HG03039 (cell line): ENCODE measurements at regions not wholly inside any gene's neighbourhood (a gene's known extent, or its start where the extent isn't known, plus 50 kb on each side); places are given as distances from the start of the nearest gene placed in this dataset.

ENCODE experiments used
- ATAC-seq: cut with Tn5 transposase; IDR thresholded peaks from one replicate; pipeline ENCODE4 v1.9.1; 2021; ENCODE audit warnings: mild to moderate bottlenecking, moderate library complexity; ENCODE audit not compliant: unreplicated experiment

GRCh38 chr18:54023471-54023870, 201.0 kb downstream of the MBD2 start:
- no peak for ATAC-seq

- no peak for ATAC-seq
These were observed 203.5 kb downstream of the MBD2 start for GRCh38 chr18:54020966-54021365.

GRCh38 chr18:54020156-54020745, 204.2 kb downstream of the MBD2 start:
- ATAC-seq, result no peak

- ATAC-seq, result no peak
These were observed 204.8 kb downstream of the MBD2 start for GRCh38 chr18:54019641-54020040.

- no peak for ATAC-seq
These were observed 211.0 kb downstream of the MBD2 start for GRCh38 chr18:54013452-54013851.

GRCh38 chr18:54004828-54005227, 219.6 kb downstream of the MBD2 start:
- no peak for ATAC-seq

- ATAC-seq, result no peak
These were observed 221.3 kb downstream of the MBD2 start for GRCh38 chr18:54003195-54003594.

GRCh38 chr18:53997064-53997463, 227.4 kb downstream of the MBD2 start:
- ATAC-seq, result no peak

- ATAC-seq, result no peak
These were observed 230.5 kb downstream of the MBD2 start for GRCh38 chr18:53994016-53994415.

- no peak for ATAC-seq
These were observed 232.7 kb downstream of the MBD2 start for GRCh38 chr18:53991805-53992204.

- ATAC-seq, result no peak
These were observed 233.3 kb downstream of the MBD2 start for GRCh38 chr18:53991202-53991601.

- ATAC-seq, result no peak
These were observed 234.0 kb downstream of the MBD2 start for GRCh38 chr18:53990485-53990884.

GRCh38 chr18:53984021-53984420, 240.4 kb downstream of the MBD2 start:
- no peak for ATAC-seq

- ATAC-seq, result no peak
These were observed 253.1 kb downstream of the MBD2 start for GRCh38 chr18:53971331-53971730.

GRCh38 chr18:53952700-53953099, 271.8 kb downstream of the MBD2 start:
- no peak for ATAC-seq

GRCh38 chr18:53950545-53950944, 273.9 kb downstream of the MBD2 start:
- ATAC-seq, result no peak

GRCh38 chr18:53948991-53949390, 275.5 kb downstream of the MBD2 start:
- ATAC-seq, result no peak

GRCh38 chr18:53947092-53947640, 277.3 kb downstream of the MBD2 start:
- no peak for ATAC-seq

GRCh38 chr18:53946594-53946993, 277.9 kb downstream of the MBD2 start:
- no peak for ATAC-seq

GRCh38 chr18:53944721-53945120, 279.7 kb downstream of the MBD2 start:
- ATAC-seq, result no peak

- no peak for ATAC-seq
These were observed 281.1 kb downstream of the MBD2 start for GRCh38 chr18:53943326-53943860.

- no peak for ATAC-seq
These were observed 282.7 kb downstream of the MBD2 start for GRCh38 chr18:53941601-53942338.
